ENCODE measurements at regions not wholly inside any gene's neighbourhood (a gene's known extent, or its start where the extent isn't known, plus 50 kb on each side); places are given as distances from the start of the nearest gene placed in this dataset.

DNA sequence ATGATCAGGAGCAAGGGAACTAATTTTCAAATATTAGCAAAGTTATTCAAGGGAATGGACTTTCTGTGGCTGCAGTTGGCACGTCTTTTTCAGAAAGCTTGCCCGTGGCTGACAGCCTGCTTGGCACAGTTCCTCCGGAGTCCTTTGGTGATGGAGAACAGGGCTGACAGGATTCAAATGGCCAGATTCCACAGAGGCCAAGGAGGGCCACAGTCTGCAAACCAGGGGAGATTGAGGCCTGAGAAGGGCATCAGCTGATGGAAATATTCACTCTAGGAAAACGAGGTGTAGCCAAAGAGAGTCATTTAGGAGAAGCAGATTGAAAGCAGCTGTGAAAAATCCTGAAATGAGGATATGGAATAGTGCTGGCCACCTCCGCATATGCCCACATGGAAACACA, 178.3 kb downstream of the EMP1 start:
- TF ChIP-seq, protein P1, sequence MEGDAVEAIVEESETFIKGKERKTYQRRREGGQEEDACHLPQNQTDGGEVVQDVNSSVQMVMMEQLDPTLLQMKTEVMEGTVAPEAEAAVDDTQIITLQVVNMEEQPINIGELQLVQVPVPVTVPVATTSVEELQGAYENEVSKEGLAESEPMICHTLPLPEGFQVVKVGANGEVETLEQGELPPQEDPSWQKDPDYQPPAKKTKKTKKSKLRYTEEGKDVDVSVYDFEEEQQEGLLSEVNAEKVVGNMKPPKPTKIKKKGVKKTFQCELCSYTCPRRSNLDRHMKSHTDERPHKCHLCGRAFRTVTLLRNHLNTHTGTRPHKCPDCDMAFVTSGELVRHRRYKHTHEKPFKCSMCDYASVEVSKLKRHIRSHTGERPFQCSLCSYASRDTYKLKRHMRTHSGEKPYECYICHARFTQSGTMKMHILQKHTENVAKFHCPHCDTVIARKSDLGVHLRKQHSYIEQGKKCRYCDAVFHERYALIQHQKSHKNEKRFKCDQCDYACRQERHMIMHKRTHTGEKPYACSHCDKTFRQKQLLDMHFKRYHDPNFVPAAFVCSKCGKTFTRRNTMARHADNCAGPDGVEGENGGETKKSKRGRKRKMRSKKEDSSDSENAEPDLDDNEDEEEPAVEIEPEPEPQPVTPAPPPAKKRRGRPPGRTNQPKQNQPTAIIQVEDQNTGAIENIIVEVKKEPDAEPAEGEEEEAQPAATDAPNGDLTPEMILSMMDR (IDR thresholded peaks at IDR 0.05): no peak
- TF ChIP-seq POLR2AphosphoS5 (IDR thresholded peaks at IDR 0.05) (no peak), POLR2A (IDR thresholded peaks at IDR 0.05) (no peak)
